ENCODE measurements at regions not wholly inside any gene's neighbourhood (a gene's known extent, or its start where the extent isn't known, plus 50 kb on each side); places are given as distances from the start of the nearest gene placed in this dataset.

DNA sequence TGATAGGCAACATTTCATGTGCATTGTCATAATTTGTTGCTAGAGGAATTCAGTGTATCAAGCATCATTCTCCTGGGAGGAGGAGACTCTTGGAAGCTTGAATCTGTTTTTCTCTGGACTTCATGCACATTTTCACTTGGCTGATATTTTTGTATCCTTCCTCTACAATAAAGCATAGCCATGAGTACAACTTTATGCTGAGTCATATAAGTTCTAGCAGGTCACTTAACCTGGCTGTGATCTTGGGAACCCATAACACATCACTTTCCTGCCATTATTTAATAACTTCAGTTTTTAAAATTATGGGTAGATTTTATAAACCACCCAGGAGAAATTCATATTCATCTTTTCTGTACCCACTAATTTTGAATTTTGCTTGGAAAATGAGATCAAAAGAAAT is 203.0 kb upstream of the CD96 start:
- in situ Hi-C loops (cut with MboI; ENCODE audit: low sequenced_read_pairs, unreplicated experiment), result no loop called here
- no peak for TF ChIP-seq CTCF (IDR thresholded peaks at IDR 0.05; ENCODE audit: borderline replicate concordance, control extremely low read depth, extremely low read depth, insufficient read depth, missing control alignments)
- no peak for DNase-seq (ENCODE audit: low spot score)

- no peak for DNase-seq (ENCODE audit: low spot score)
- TF ChIP-seq CTCF (IDR thresholded peaks at IDR 0.05; ENCODE audit: borderline replicate concordance, control extremely low read depth, extremely low read depth, insufficient read depth, missing control alignments), result no peak
- in situ Hi-C loops (cut with MboI; ENCODE audit: low sequenced_read_pairs, unreplicated experiment), result no loop called here
Measured at GRCh38 chr3:111351334-111351733, 190.7 kb upstream of the CD96 start.

- DNase-seq (ENCODE audit: low spot score), result no peak
- no peak for TF ChIP-seq CTCF (IDR thresholded peaks at IDR 0.05; ENCODE audit: borderline replicate concordance, control extremely low read depth, extremely low read depth, insufficient read depth, missing control alignments)
- in situ Hi-C loops (cut with MboI; ENCODE audit: low sequenced_read_pairs, unreplicated experiment), result no loop called here
Measured at GRCh38 chr3:111352585-111352984, 189.4 kb upstream of the CD96 start.

DNA sequence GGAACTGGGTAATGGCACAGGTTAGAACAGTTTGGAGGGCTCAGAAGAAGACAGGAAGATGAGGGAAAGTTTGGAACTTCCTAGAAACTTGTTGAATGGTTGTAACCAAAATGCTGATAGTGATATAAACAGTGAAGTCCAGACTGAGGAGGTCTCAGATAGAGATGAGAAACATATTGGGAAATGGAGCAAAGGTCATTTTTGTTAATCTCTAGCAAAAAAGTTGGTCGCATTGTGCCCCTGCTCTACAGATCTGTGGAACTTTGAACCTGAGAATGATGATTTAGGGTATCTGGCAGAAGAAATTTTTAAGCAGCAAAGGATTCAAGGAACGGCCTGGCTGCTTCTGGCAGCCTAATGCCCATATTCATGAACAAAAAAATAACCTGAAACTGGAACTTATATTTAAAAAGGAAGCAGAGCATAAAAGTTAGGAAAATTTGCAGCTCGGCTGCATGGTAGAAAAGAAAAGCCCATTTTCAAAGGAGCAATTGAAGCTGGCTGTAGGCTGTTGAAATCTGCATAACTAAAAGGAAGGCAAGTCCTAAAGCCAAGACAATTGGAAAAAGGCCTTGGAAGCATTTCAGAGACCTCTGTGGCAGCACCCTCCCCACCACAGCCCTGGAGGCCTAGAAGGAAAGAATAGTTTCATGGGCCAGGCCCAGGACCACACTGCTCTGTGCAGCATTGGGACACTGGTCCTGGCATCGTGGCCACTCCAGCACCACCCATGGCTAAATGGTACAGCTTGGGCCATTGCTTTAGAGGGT is 182.6 kb upstream of the CD96 start:
- in situ Hi-C loops (cut with MboI; ENCODE audit: low sequenced_read_pairs, unreplicated experiment), result no loop called here
- TF ChIP-seq CTCF (IDR thresholded peaks at IDR 0.05; ENCODE audit: borderline replicate concordance, control extremely low read depth, extremely low read depth, insufficient read depth, missing control alignments), result no peak
- DNase-seq (ENCODE audit: low spot score), result no peak

GRCh38 chr3:111362381-111363009 is 179.5 kb upstream of the CD96 start:
- in situ Hi-C loops (cut with MboI; ENCODE audit: low sequenced_read_pairs, unreplicated experiment), result no loop called here
- no peak for TF ChIP-seq CTCF (IDR thresholded peaks at IDR 0.05; ENCODE audit: borderline replicate concordance, control extremely low read depth, extremely low read depth, insufficient read depth, missing control alignments)

DNA sequence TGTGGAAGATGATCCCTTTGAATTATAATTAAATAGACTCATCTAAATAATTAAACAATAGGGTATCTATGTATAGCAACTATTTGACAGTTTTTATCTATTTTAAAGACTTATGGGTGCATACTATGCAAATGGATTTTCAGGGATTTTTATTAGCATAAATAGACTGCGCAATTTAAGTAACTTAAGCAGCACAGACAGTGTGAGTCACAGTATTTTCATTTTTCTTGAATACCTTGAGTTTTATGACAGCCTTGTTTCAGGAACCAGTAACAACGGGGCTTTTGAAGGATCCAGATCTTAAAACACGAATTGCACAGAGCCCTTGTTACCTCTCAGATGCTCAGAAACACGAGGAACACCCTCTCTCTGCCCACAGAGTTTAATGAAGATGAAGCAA is 175.5 kb upstream of the CD96 start:
- in situ Hi-C loops (cut with MboI; ENCODE audit: low sequenced_read_pairs, unreplicated experiment), result no loop called here
- no peak for DNase-seq (ENCODE audit: low spot score)
- TF ChIP-seq CTCF (IDR thresholded peaks at IDR 0.05; ENCODE audit: borderline replicate concordance, control extremely low read depth, extremely low read depth, insufficient read depth, missing control alignments), result no peak

More at GRCh38 chr3:111362381-111363009, 179.5 kb upstream of the CD96 start:
- DNase-seq (ENCODE audit: low spot score), result no peak

All from GM13976 (cell line).